ENCODE measurements at regions not wholly inside any gene's neighbourhood (a gene's known extent, or its start where the extent isn't known, plus 50 kb on each side); places are given as distances from the start of the nearest gene placed in this dataset.

GRCh38 chr3:160091441-160091840 is 102.8 kb downstream of the IL12A start:
- TF ChIP-seq MAX (IDR thresholded peaks at IDR 0.05) (no peak), POLR2A (IDR thresholded peaks at IDR 0.05; ENCODE audit: control extremely low read depth in 1 of 2, low read depth in 2 of 2, low read length in 2 of 2) (no peak), KDM1A (IDR thresholded peaks at IDR 0.05; ENCODE audit: borderline replicate concordance, low read length) (no peak), CTCF (IDR thresholded peaks at IDR 0.05; ENCODE audit: control extremely low read depth in 1 of 3, insufficient read depth in 1 of 3, low read depth in 1 of 3, low read length in 3 of 3) (no peak), MAFK (IDR thresholded peaks at IDR 0.05; ENCODE audit: low read depth, low read length) (no peak), CBX8 (IDR thresholded peaks at IDR 0.05; ENCODE audit: borderline replicate concordance, low read depth, low read length) (no peak), EZH2 (IDR thresholded peaks at IDR 0.05; ENCODE audit: low read depth, low read length, severe bottlenecking) (no peak), JUND (IDR thresholded peaks at IDR 0.05; ENCODE audit: low read length) (no peak), NRF1 (IDR thresholded peaks at IDR 0.05; ENCODE audit: low read depth, low read length) (no peak), GABPA (IDR thresholded peaks at IDR 0.05; ENCODE audit: borderline replicate concordance, insufficient read depth, low read length) (no peak)

All from H1 (cell line).